RCC 7860 (cell line): ENCODE measurements at regions not wholly inside any gene's neighbourhood (a gene's known extent, or its start where the extent isn't known, plus 50 kb on each side); places are given as distances from the start of the nearest gene placed in this dataset.

Experiments
- DNase-seq: peaks from one replicate; pipeline ENCODE4 v3.0.0-alpha.2; 2015; ENCODE audit warnings: low spot score
- FAIRE-seq: peaks from 2 replicates; lab custom pipeline; 2012; peaks lifted over from hg19 to GRCh38; lab: Jason Lieb, UNC

DNA sequence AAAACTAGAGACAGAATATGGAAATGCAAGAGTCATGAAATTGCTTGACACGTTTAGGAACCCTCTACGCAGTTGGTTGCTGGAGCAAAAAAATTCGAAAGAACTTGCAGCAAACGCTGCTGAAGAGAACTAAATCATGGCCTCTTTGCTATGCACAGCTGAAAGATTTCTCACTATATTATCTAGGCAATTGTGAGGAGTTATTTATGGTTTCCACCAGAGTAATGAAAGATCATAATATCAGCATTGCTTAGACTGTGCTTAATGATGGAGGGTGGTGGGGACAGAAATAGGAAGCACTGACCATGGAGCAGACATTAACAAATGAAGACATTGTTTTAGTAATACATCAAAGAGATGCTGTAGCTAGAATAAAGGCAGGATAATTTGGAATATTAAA, 593.4 kb upstream of the ZNF717 start:
- FAIRE-seq, result no peak
- DNase-seq, result no peak

DNA sequence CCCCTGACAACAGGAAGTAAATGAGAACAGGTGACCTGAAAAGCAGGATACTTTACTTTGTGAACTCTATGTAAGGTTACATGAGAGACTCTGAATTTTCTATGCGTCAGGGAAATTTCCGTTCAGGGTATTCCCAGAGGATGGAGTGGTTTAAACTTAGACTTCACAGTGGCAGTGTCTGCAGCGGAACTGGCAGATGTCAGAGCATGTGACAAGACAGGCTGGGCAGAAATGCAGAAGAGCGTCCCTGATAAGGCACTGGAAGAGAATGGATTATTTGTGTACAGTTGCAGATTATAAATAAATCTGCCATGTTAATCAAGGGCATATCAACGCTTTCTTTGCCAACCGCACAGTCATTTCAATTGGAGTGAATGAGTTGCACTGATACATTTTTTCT, 598.4 kb upstream of the ZNF717 start:
- DNase-seq (no peak), FAIRE-seq (no peak)

GRCh38 chr3:76387000-76387399, 601.7 kb upstream of the ZNF717 start:
- FAIRE-seq, result no peak
- no peak for DNase-seq

GRCh38 chr3:76400141-76400540, 614.8 kb upstream of the ZNF717 start:
- DNase-seq, result no peak
- peak; percentile 28 for FAIRE-seq

GRCh38 chr3:76402926-76403325, 617.6 kb upstream of the ZNF717 start:
- no peak for FAIRE-seq
- no peak for DNase-seq

DNA sequence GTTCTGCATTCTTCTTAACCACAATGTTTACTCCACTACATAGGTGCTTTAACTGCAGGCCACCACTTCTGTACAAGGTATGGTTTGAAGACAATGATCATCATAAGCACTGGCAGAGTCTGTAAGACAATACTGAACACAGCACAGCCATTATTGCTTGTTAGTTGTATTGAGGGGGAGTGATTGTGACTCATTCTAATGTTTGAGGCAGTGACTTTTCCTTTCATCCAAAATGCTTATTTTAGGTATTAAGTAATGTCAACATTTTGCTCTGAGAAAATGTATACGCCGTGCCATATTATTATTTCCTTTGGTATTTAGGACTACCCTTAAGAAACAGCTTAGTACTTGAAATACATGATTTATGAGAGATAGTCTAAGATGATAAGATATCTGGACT, 618.2 kb upstream of the ZNF717 start:
- no peak for DNase-seq

GRCh38 chr3:76405196-76405595, 619.8 kb upstream of the ZNF717 start:
- DNase-seq (no peak), FAIRE-seq (no peak)

More for the DNA sequence above, 618.2 kb upstream of the ZNF717 start:
- no peak for FAIRE-seq

DNA sequence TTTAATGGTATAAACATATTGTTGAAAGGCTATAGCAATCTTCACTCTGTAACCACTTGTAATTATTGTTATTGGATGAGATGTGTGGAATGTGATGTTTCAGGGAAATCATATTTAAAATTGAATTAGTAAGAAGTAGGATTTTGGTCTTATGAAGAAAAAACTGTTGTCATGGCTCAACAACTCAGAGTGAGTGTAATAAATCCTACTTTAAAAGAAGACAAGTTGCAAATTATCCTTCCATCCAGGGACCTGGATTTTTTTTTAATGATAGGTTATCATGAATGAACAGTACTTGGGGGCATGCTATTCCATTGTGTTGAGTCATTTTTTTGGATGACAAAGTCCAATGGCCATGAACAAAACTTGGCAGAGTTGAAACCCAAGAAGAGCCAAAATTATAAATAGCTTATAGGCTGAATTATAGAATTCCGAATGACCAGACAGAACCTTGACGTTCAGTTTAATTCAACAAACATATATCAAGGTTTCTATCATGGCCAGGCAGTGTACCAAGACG, 625.5 kb upstream of the ZNF717 start:
- DNase-seq, result no peak
- FAIRE-seq, result no peak

DNA sequence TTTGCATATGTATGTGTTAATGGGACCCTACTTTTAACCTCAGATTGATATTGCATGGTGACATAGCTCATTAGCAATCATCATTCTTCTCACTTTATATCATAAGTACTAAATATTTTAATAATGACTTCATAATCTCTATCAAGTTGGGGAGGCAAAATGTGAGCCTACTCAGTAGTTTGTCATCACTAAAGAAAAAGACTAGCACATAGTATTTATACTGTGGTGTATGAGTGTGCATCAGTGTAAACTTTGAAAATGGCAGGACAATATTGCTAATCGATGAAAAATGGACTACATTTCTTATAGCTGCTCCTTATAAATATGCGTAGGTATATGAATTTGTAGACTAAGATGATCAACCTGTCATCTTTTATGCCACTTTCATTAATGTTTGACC, 624.5 kb upstream of the ROBO2 start:
- no peak for FAIRE-seq
- no peak for DNase-seq

GRCh38 chr3:76429581-76430177, 610.2 kb upstream of the ROBO2 start:
- FAIRE-seq, result no peak
- no peak for DNase-seq

- DNase-seq, result no peak
- no peak for FAIRE-seq
Measured at GRCh38 chr3:76432396-76432795, 607.5 kb upstream of the ROBO2 start.

GRCh38 chr3:76436894-76437293, 603.0 kb upstream of the ROBO2 start:
- DNase-seq (no peak), FAIRE-seq (no peak)

GRCh38 chr3:76438971-76439370, 600.9 kb upstream of the ROBO2 start:
- FAIRE-seq, result no peak
- DNase-seq, result peak; percentile 25

- FAIRE-seq (no peak), DNase-seq (no peak)
Measured at GRCh38 chr3:76442374-76442915, 597.5 kb upstream of the ROBO2 start.

GRCh38 chr3:76456322-76456721, 583.6 kb upstream of the ROBO2 start:
- DNase-seq (no peak), FAIRE-seq (no peak)

GRCh38 chr3:76463501-76463900, 576.4 kb upstream of the ROBO2 start:
- DNase-seq (no peak), FAIRE-seq (no peak)

- DNase-seq (peak; percentile 71), FAIRE-seq (peak; percentile 58)
Measured at GRCh38 chr3:76470285-76470684, 569.6 kb upstream of the ROBO2 start.

GRCh38 chr3:76474632-76475031, 565.3 kb upstream of the ROBO2 start:
- FAIRE-seq (no peak), DNase-seq (no peak)

- FAIRE-seq, result no peak
- no peak for DNase-seq
Measured at GRCh38 chr3:76479161-76479650, 560.7 kb upstream of the ROBO2 start.

DNA sequence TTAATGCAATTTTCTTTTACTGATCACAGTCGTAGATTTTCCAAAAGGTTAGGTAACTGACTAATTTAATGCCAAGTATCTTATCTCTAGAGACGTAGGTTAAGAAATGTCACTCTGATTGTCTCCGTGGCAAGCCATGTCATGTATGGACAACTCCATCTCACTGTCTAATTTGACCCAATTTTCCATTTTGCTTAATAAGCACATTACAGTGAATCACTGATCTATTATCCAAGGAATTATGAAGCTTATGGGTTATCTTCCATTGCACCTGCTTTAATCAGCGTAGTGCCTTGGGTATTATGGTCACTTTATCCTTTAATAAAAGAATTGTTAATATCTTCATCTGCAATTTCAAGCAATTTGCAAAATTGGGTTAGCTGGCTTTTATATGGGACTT, 557.4 kb upstream of the ROBO2 start:
- FAIRE-seq (no peak), DNase-seq (no peak)

GRCh38 chr3:76487446-76487845, 552.5 kb upstream of the ROBO2 start:
- DNase-seq, result peak; percentile 53

DNA sequence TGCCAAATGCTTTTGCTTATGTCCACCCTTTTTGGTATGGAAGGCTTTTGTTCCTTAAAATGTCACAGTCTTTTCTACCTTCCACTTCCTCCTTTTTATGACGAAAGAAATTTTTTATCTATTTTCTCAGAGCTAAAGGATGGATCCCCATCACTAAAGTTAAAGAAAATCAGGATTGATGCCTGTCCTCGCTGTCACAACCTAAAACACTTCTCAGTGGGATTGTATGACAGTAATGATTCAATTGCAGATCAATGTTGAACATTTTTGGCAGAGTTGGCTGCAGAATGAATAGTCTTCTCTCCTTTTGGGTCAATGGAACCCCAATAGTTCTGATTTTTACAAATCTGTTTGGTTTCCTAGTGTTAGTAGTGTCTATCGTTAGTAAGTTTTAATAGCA, 549.8 kb upstream of the ROBO2 start:
- FAIRE-seq, result no peak
- no peak for DNase-seq

More at GRCh38 chr3:76487446-76487845, 552.5 kb upstream of the ROBO2 start:
- FAIRE-seq, result no peak

DNA sequence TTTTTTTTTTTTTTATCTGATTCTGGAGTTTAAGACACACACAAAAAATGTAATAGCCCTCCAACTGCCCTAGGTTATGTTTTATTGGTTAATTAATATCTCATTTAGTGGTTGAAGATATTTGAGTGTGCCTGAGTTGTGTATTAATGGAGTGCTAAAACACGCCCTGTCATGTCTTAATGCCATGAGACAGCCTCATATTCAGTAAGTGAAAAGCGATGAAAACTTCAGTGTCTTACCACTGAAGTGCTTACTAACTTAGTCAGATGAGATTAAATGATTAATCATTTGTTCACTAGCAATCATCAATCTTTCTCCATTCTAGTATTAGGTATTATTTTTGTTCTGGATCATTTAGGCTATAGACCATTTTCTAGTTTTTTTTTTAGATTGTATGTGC, 544.7 kb upstream of the ROBO2 start:
- peak; percentile 66 for FAIRE-seq
- peak; percentile 22 for DNase-seq
